Fibroblast of skin of abdomen (primary cell): ENCODE measurements at regions not wholly inside any gene's neighbourhood (a gene's known extent, or its start where the extent isn't known, plus 50 kb on each side); places are given as distances from the start of the nearest gene placed in this dataset.

Source experiments
- DNase-seq: peaks from one replicate; pipeline ENCODE4 v3.0.0-alpha.2; 2013

GRCh38 chr9:130755377-130756007, 61.9 kb downstream of the EXOSC2 start:
- peak; percentile 28 for DNase-seq

- DNase-seq: no peak
Measured at GRCh38 chr9:130756037-130756436, 62.5 kb downstream of the EXOSC2 start.

- no peak for DNase-seq
Measured at GRCh38 chr9:130756455-130757152, 63.0 kb downstream of the EXOSC2 start.

- no peak for DNase-seq
Measured at GRCh38 chr9:130759738-130760137, 66.2 kb downstream of the EXOSC2 start.

GRCh38 chr9:130763331-130764171, 70.0 kb downstream of the EXOSC2 start:
- no peak for DNase-seq

- DNase-seq: peak; percentile 50
Measured at GRCh38 chr9:130765137-130766020, 69.7 kb upstream of the ABL1 start.

- no peak for DNase-seq
Measured at GRCh38 chr9:130766021-130766926, 68.8 kb upstream of the ABL1 start.

GRCh38 chr9:130766927-130767307, 68.1 kb upstream of the ABL1 start:
- DNase-seq: no peak

GRCh38 chr9:130768265-130768664, 66.8 kb upstream of the ABL1 start:
- DNase-seq: peak; percentile 69

- no peak for DNase-seq
Measured at GRCh38 chr9:130768891-130769403, 66.1 kb upstream of the ABL1 start.

- DNase-seq: no peak
Measured at GRCh38 chr9:130770093-130770492, 65.0 kb upstream of the ABL1 start.

- DNase-seq: peak; percentile 74
Measured at GRCh38 chr9:130770679-130771442, 64.2 kb upstream of the ABL1 start.

GRCh38 chr9:130772185-130772584, 62.9 kb upstream of the ABL1 start:
- no peak for DNase-seq

- no peak for DNase-seq
Measured at GRCh38 chr9:130774183-130774582, 60.9 kb upstream of the ABL1 start.

GRCh38 chr9:130775336-130775991, 59.6 kb upstream of the ABL1 start:
- DNase-seq: no peak

- DNase-seq: no peak
Measured at GRCh38 chr9:130779153-130779855, 55.8 kb upstream of the ABL1 start.

- no peak for DNase-seq
Measured at GRCh38 chr9:130780415-130780814, 54.6 kb upstream of the ABL1 start.

GRCh38 chr9:130780865-130781504, 54.1 kb upstream of the ABL1 start:
- peak; percentile 97 for DNase-seq

GRCh38 chr9:130781569-130781968, 53.5 kb upstream of the ABL1 start:
- no peak for DNase-seq
